ENCODE measurements at regions not wholly inside any gene's neighbourhood (a gene's known extent, or its start where the extent isn't known, plus 50 kb on each side); places are given as distances from the start of the nearest gene placed in this dataset.

- Histone ChIP-seq H3K79me1 (replicated peaks; ENCODE audit: low read length, poor library complexity, severe bottlenecking) (no peaks in the 10 kb centered on the region), H4K8ac (ENCODE audit: low read length) (peak overlapping the region; percentile 55), H3K4me3 (ENCODE audit: insufficient read depth in 1 of 2, low read depth in 1 of 2, low read length in 2 of 2) (no peak overlapping the region), H3K4me1 (ENCODE audit: control insufficient read depth, insufficient read depth, low read depth, low read length) (peaks cover 32% of the 10 kb centered on the region), H3K27me3 (ENCODE audit: control insufficient read depth in 1 of 2, insufficient read depth in 1 of 2, low read length in 2 of 2) (peaks cover 0 to 38% of the 10 kb centered on the region in 2 experiments), H3K18ac (ENCODE audit: low read depth in 1 of 2, low read length in 2 of 2) (peak overlapping the region in 1 of 2 experiments; percentile 62), H3K36me3 (ENCODE audit: control insufficient read depth in 1 of 2, insufficient read depth in 2 of 2, low read depth in 1 of 2, low read length in 2 of 2) (no peaks in the 10 kb centered on the region), H4K91ac (ENCODE audit: low read length) (no peak overlapping the region), H3K27ac (ENCODE audit: low read length, poor library complexity, severe bottlenecking) (peak overlapping the region; percentile 28), H3K14ac (ENCODE audit: low read length in 2 of 2) (no peak overlapping the region), H2AK5ac (ENCODE audit: low read length, severe bottlenecking) (peak overlapping the region; percentile 82), H2BK15ac (ENCODE audit: low read depth, poor library complexity, severe bottlenecking) (no peak overlapping the region), H3K23ac (ENCODE audit: low read length in 2 of 2) (no peak overlapping the region), H3K9me3 (ENCODE audit: control insufficient read depth, low read length) (no peaks in the 10 kb centered on the region), H3K4ac (ENCODE audit: low read depth in 1 of 2, low read length in 2 of 2) (no peak overlapping the region), H2AFZ (ENCODE audit: low read depth, low read length) (no peak overlapping the region), H3K9ac (ENCODE audit: low read length) (no peak overlapping the region), H2BK5ac (ENCODE audit: low read depth, low read length, poor library complexity, severe bottlenecking) (no peak overlapping the region), H2BK120ac (ENCODE audit: low read depth, low read length) (peak overlapping the region; percentile 86), H3K4me2 (ENCODE audit: low read length, poor library complexity, severe bottlenecking) (peak overlapping the region; percentile 46), H2BK12ac (ENCODE audit: low read length in 2 of 2) (peak overlapping the region in 1 of 2 experiments; percentile 72)
- whole genome bisulfite sequencing: 35% methylated on average over 9 of the region's 11 CpGs
- peak; percentile 49 for DNase-seq
Observed at GRCh38 chrX:39905946-39906345, 191.8 kb downstream of the BCOR start.

- Histone ChIP-seq H3K79me1 (replicated peaks; ENCODE audit: low read length, poor library complexity, severe bottlenecking) (no peaks in the 10 kb centered on the region), H2BK5ac (ENCODE audit: low read depth, low read length, poor library complexity, severe bottlenecking) (peak overlapping the region; percentile 94), H2AFZ (ENCODE audit: low read depth, low read length) (no peak overlapping the region), H3K4me2 (ENCODE audit: low read length, poor library complexity, severe bottlenecking) (no peak overlapping the region), H4K8ac (ENCODE audit: low read length) (peak overlapping the region; percentile 84), H3K27ac (ENCODE audit: low read length, poor library complexity, severe bottlenecking) (peak overlapping the region; percentile 96), H3K9me3 (ENCODE audit: control insufficient read depth, low read length) (no peaks in the 10 kb centered on the region), H3K36me3 (ENCODE audit: control insufficient read depth in 1 of 2, insufficient read depth in 2 of 2, low read depth in 1 of 2, low read length in 2 of 2) (no peaks in the 10 kb centered on the region), H4K91ac (ENCODE audit: low read length) (peak overlapping the region; percentile 94), H2BK15ac (ENCODE audit: low read depth, poor library complexity, severe bottlenecking) (no peak overlapping the region), H3K14ac (ENCODE audit: low read length in 2 of 2) (peak overlapping the region in 1 of 2 experiments; percentile 86), H3K4ac (ENCODE audit: low read depth in 1 of 2, low read length in 2 of 2) (peak overlapping the region in 1 of 2 experiments; percentile 49), H2BK12ac (ENCODE audit: low read length in 2 of 2) (peak overlapping the region; percentile 89 to 98), H2AK5ac (ENCODE audit: low read length, severe bottlenecking) (peak overlapping the region; percentile 68), H2BK120ac (ENCODE audit: low read depth, low read length) (no peak overlapping the region), H3K4me1 (ENCODE audit: control insufficient read depth, insufficient read depth, low read depth, low read length) (peaks cover 29% of the 10 kb centered on the region), H3K4me3 (ENCODE audit: insufficient read depth in 1 of 2, low read depth in 1 of 2, low read length in 2 of 2) (peak overlapping the region in 1 of 2 experiments; percentile 29), H3K23ac (ENCODE audit: low read length in 2 of 2) (no peak overlapping the region), H3K18ac (ENCODE audit: low read depth in 1 of 2, low read length in 2 of 2) (peak overlapping the region; percentile 68 to 88), H3K27me3 (ENCODE audit: control insufficient read depth in 1 of 2, insufficient read depth in 1 of 2, low read length in 2 of 2) (peaks cover 0 to 39% of the 10 kb centered on the region in 2 experiments), H3K9ac (ENCODE audit: low read length) (peak overlapping the region; percentile 58)
- DNase-seq: peak; percentile 96
- under 1% methylated on average over 15 of the region's 16 CpGs for WGBS
Observed at GRCh38 chrX:39907964-39908661, 189.6 kb downstream of the BCOR start.

GRCh38 chrX:39909996-39910395 is 187.8 kb downstream of the BCOR start:
- H3K23ac ChIP-seq (ENCODE audit: low read length in 2 of 2): no peak overlapping the region
- no peak overlapping the region for H3K4me3 ChIP-seq (ENCODE audit: insufficient read depth in 1 of 2, low read depth in 1 of 2, low read length in 2 of 2)
- H3K4me2 ChIP-seq (ENCODE audit: low read length, poor library complexity, severe bottlenecking): no peak overlapping the region
- no peak overlapping the region for H3K27ac ChIP-seq (ENCODE audit: low read length, poor library complexity, severe bottlenecking)
- H2BK15ac ChIP-seq (ENCODE audit: low read depth, poor library complexity, severe bottlenecking): no peak overlapping the region
- H3K36me3 ChIP-seq (ENCODE audit: control insufficient read depth in 1 of 2, insufficient read depth in 2 of 2, low read depth in 1 of 2, low read length in 2 of 2): no peaks in the 10 kb centered on the region
- H3K4ac ChIP-seq (ENCODE audit: low read depth in 1 of 2, low read length in 2 of 2): no peak overlapping the region
- H4K8ac ChIP-seq (ENCODE audit: low read length): no peak overlapping the region
- no peaks in the 10 kb centered on the region for H3K79me1 ChIP-seq (replicated peaks; ENCODE audit: low read length, poor library complexity, severe bottlenecking)
- H4K91ac ChIP-seq (ENCODE audit: low read length): no peak overlapping the region
- H2BK12ac ChIP-seq (ENCODE audit: low read length in 2 of 2): no peak overlapping the region
- H3K9me3 ChIP-seq (ENCODE audit: control insufficient read depth, low read length): peaks cover 5% of the 10 kb centered on the region
- H3K4me1 ChIP-seq (ENCODE audit: control insufficient read depth, insufficient read depth, low read depth, low read length): peaks cover 23% of the 10 kb centered on the region
- 97% methylated on average over 5 of the region's 5 CpGs for WGBS
- no peak overlapping the region for H2BK120ac ChIP-seq (ENCODE audit: low read depth, low read length)
- H2AFZ ChIP-seq (ENCODE audit: low read depth, low read length): no peak overlapping the region
- no peak overlapping the region for H2BK5ac ChIP-seq (ENCODE audit: low read depth, low read length, poor library complexity, severe bottlenecking)
- DNase-seq: no peak
- H2AK5ac ChIP-seq (ENCODE audit: low read length, severe bottlenecking): no peak overlapping the region
- H3K27me3 ChIP-seq (ENCODE audit: control insufficient read depth in 1 of 2, insufficient read depth in 1 of 2, low read length in 2 of 2): peaks cover 0 to 47% of the 10 kb centered on the region in 2 experiments
- peak overlapping the region in 1 of 2 experiments; percentile 28 for H3K18ac ChIP-seq (ENCODE audit: low read depth in 1 of 2, low read length in 2 of 2)
- no peak overlapping the region for H3K14ac ChIP-seq (ENCODE audit: low read length in 2 of 2)
- no peak overlapping the region for H3K9ac ChIP-seq (ENCODE audit: low read length)

- peaks cover 19% of the 10 kb centered on the region for H3K4me1 ChIP-seq (ENCODE audit: control insufficient read depth, insufficient read depth, low read depth, low read length)
- no peak overlapping the region for H2BK120ac ChIP-seq (ENCODE audit: low read depth, low read length)
- WGBS: 89% methylated on average over 12 of the region's 17 CpGs
- no peak overlapping the region for H2BK15ac ChIP-seq (ENCODE audit: low read depth, poor library complexity, severe bottlenecking)
- peaks cover 5% of the 10 kb centered on the region for H3K9me3 ChIP-seq (ENCODE audit: control insufficient read depth, low read length)
- no peak overlapping the region for H4K91ac ChIP-seq (ENCODE audit: low read length)
- DNase-seq: no peak
- H3K36me3 ChIP-seq (ENCODE audit: control insufficient read depth in 1 of 2, insufficient read depth in 2 of 2, low read depth in 1 of 2, low read length in 2 of 2): no peaks in the 10 kb centered on the region
- no peak overlapping the region for H2BK12ac ChIP-seq (ENCODE audit: low read length in 2 of 2)
- H3K9ac ChIP-seq (ENCODE audit: low read length): no peak overlapping the region
- no peak overlapping the region for H2AFZ ChIP-seq (ENCODE audit: low read depth, low read length)
- H3K14ac ChIP-seq (ENCODE audit: low read length in 2 of 2): no peak overlapping the region
- H2AK5ac ChIP-seq (ENCODE audit: low read length, severe bottlenecking): no peak overlapping the region
- H4K8ac ChIP-seq (ENCODE audit: low read length): no peak overlapping the region
- H3K4me2 ChIP-seq (ENCODE audit: low read length, poor library complexity, severe bottlenecking): no peak overlapping the region
- H3K27me3 ChIP-seq (ENCODE audit: control insufficient read depth in 1 of 2, insufficient read depth in 1 of 2, low read length in 2 of 2): peaks cover 0 to 48% of the 10 kb centered on the region in 2 experiments
- no peak overlapping the region for H3K27ac ChIP-seq (ENCODE audit: low read length, poor library complexity, severe bottlenecking)
- no peak overlapping the region for H3K18ac ChIP-seq (ENCODE audit: low read depth in 1 of 2, low read length in 2 of 2)
- no peak overlapping the region for H2BK5ac ChIP-seq (ENCODE audit: low read depth, low read length, poor library complexity, severe bottlenecking)
- H3K23ac ChIP-seq (ENCODE audit: low read length in 2 of 2): no peak overlapping the region
- H3K4ac ChIP-seq (ENCODE audit: low read depth in 1 of 2, low read length in 2 of 2): no peak overlapping the region
- no peaks in the 10 kb centered on the region for H3K79me1 ChIP-seq (replicated peaks; ENCODE audit: low read length, poor library complexity, severe bottlenecking)
- H3K4me3 ChIP-seq (ENCODE audit: insufficient read depth in 1 of 2, low read depth in 1 of 2, low read length in 2 of 2): no peak overlapping the region
Observed at GRCh38 chrX:39910651-39911050, 187.1 kb downstream of the BCOR start.
